PC-9 (cell line): ENCODE measurements at regions not wholly inside any gene's neighbourhood (a gene's known extent, or its start where the extent isn't known, plus 50 kb on each side); places are given as distances from the start of the nearest gene placed in this dataset.

ENCODE experiments used
- CTCF ChIP-seq: fragments of 200-600 bp; sonication (generic); conservative IDR thresholded peaks from 2 replicates; pipeline ENCODE4 v1.6.1; 2017; ENCODE audit warnings: mixed run types, antibody characterized with exemption, mild to moderate bottlenecking, moderate library complexity
- EZH2 ChIP-seq: fragments of 200-600 bp; sonication (generic); IDR thresholded peaks from 2 replicates; pipeline ENCODE4 v1.8.0; 2017; ENCODE audit warnings: antibody characterized with exemption, low read depth

GRCh38 chrX:98931216-98931615 lies 1478.9 kb downstream of the PCDH19 start:
- no peak for TF ChIP-seq CTCF
- TF ChIP-seq EZH2, result no peak
